Activated naive CD4-positive, alpha-beta T cell treated with anti-CD3 and anti-CD28 coated beads, Interleukin-2, amount 10 ng/mL, durations not matched to agents 7 days and 5 days (primary cell): ENCODE measurements at regions not wholly inside any gene's neighbourhood (a gene's known extent, or its start where the extent isn't known, plus 50 kb on each side); places are given as distances from the start of the nearest gene placed in this dataset.
"Not testable (repeated sequence)": the region's sequence is repeated elsewhere in the genome, so short reads cannot be mapped to it uniquely, and the experiment has no call there.

Experiments
- CTCF ChIA-PET: fragments of 350-600 bp; sonication (Branson Sonifier 250); formaldehyde crosslinking; loops from one replicate; lab custom pipeline; 2021; ENCODE audit warnings: antibody characterized with exemption; lab: Charles Lee
- DNase-seq: peaks from one replicate; pipeline ENCODE4 v3.0.0-alpha.2; 2020
- H3K27ac Mint-ChIP-seq: one replicate; pipeline ENCODE4 v1.8.0; 2021; ENCODE audit warnings: mild to moderate bottlenecking, moderate library complexity, mixed read lengths
- H3K27me3 Mint-ChIP-seq: one replicate; pipeline ENCODE4 v1.8.0; 2021; ENCODE audit warnings: mild to moderate bottlenecking, mixed read lengths
- H3K36me3 Mint-ChIP-seq: one replicate; pipeline ENCODE4 v1.8.0; 2021; ENCODE audit warnings: mixed read lengths
- H3K4me1 Mint-ChIP-seq: one replicate; pipeline ENCODE4 v1.8.0; 2021; ENCODE audit warnings: mixed read lengths
- H3K4me3 Mint-ChIP-seq: one replicate; pipeline ENCODE4 v1.8.0; 2021; ENCODE audit warnings: mild to moderate bottlenecking, moderate library complexity, mixed read lengths
- H3K9me3 Mint-ChIP-seq: one replicate; pipeline ENCODE4 v1.8.0; 2021; ENCODE audit warnings: mixed read lengths

DNA sequence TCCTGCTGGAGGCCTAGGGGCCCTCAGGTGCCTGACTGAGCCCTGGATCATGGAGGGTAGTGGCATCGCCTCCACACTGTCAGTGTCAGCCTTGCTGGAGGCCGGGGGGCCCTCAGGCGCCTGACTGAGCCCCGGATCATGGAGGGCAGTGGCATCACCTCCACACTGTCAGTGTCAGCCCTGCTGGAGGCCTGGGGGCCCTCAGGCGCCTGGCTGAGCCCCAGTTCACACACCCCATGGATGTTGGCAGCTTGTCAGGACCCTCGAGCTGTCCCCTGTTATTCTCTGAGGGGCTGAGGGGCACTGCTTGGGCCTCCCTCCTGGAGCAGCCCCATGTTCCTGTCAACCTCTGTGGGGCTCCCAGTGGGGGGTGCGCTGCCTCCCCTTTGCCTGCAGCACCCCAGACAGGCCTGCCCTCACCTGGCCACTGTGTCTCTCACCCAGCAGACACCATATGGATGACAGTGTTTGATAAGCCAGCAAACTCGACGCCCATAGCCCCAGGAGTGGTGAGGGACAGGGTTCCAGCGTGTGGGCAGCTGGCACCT, 197.6 kb downstream of the LIPI start:
- peaks cover 5% of the 10 kb centered on the region for H3K27me3 Mint-ChIP-seq
- no peaks in the 10 kb centered on the region for H3K4me1 Mint-ChIP-seq
- H3K36me3 Mint-ChIP-seq = no peaks in the 10 kb centered on the region
- no peak for DNase-seq
- CTCF ChIA-PET = no interaction called here
- H3K27ac Mint-ChIP-seq = no peak overlapping the region
- H3K4me3 Mint-ChIP-seq = no peak overlapping the region
- H3K9me3 Mint-ChIP-seq = no peaks in the 10 kb centered on the region

GRCh38 chr21:14012409-14012808, 198.3 kb downstream of the LIPI start:
- no peaks in the 10 kb centered on the region for H3K4me1 Mint-ChIP-seq
- H3K9me3 Mint-ChIP-seq = no peaks in the 10 kb centered on the region
- H3K4me3 Mint-ChIP-seq = no peak overlapping the region
- CTCF ChIA-PET = no interaction called here
- DNase-seq = no peak
- H3K27me3 Mint-ChIP-seq = peaks cover 5% of the 10 kb centered on the region
- no peak overlapping the region for H3K27ac Mint-ChIP-seq
- no peaks in the 10 kb centered on the region for H3K36me3 Mint-ChIP-seq

- H3K36me3 Mint-ChIP-seq, H3K4me1 Mint-ChIP-seq, H3K9me3 Mint-ChIP-seq, CTCF ChIA-PET, H3K27me3 Mint-ChIP-seq, DNase-seq, H3K27ac Mint-ChIP-seq, H3K4me3 Mint-ChIP-seq: not testable (repeated sequence)
Measured at GRCh38 chr21:14011751-14012150, 199.0 kb downstream of the LIPI start.

DNA sequence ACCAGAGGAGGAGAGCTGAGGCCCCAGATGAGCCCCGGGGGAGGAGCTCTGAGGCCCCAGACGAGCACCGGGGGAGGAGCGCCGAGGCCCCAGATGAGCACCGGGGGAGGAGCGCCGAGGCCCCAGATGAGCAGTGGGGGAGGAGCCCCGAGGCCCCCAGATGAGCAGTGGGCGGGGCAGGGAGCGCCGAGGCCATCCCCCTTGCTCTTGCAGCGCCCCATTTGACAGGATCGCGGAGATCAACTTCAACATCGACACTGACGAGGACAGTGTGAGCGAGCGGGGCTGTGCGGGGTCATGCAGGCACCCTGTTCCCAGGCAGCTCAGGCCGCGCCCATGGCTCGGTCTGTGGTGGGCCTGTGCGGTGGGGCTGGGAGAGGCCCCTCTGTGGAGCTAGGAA, 199.6 kb downstream of the LIPI start:
- H3K36me3 Mint-ChIP-seq, H3K4me1 Mint-ChIP-seq, CTCF ChIA-PET, H3K27ac Mint-ChIP-seq, H3K27me3 Mint-ChIP-seq, DNase-seq, H3K9me3 Mint-ChIP-seq, H3K4me3 Mint-ChIP-seq: not testable (repeated sequence)

GRCh38 chr21:14010729-14011128, 200.0 kb downstream of the LIPI start:
- no peaks in the 10 kb centered on the region for H3K36me3 Mint-ChIP-seq

GRCh38 chr21:14009990-14010389, 200.8 kb downstream of the LIPI start:
- H3K4me3 Mint-ChIP-seq, H3K9me3 Mint-ChIP-seq, DNase-seq, CTCF ChIA-PET, H3K27ac Mint-ChIP-seq, H3K27me3 Mint-ChIP-seq, H3K4me1 Mint-ChIP-seq, H3K36me3 Mint-ChIP-seq: not testable (repeated sequence)

More at GRCh38 chr21:14010729-14011128, 200.0 kb downstream of the LIPI start:
- no peaks in the 10 kb centered on the region for H3K4me1 Mint-ChIP-seq
- H3K9me3 Mint-ChIP-seq = no peaks in the 10 kb centered on the region
- no peak for DNase-seq
- H3K27ac Mint-ChIP-seq = no peak overlapping the region
- no peaks in the 10 kb centered on the region for H3K27me3 Mint-ChIP-seq
- no peak overlapping the region for H3K4me3 Mint-ChIP-seq
- CTCF ChIA-PET = no interaction called here

DNA sequence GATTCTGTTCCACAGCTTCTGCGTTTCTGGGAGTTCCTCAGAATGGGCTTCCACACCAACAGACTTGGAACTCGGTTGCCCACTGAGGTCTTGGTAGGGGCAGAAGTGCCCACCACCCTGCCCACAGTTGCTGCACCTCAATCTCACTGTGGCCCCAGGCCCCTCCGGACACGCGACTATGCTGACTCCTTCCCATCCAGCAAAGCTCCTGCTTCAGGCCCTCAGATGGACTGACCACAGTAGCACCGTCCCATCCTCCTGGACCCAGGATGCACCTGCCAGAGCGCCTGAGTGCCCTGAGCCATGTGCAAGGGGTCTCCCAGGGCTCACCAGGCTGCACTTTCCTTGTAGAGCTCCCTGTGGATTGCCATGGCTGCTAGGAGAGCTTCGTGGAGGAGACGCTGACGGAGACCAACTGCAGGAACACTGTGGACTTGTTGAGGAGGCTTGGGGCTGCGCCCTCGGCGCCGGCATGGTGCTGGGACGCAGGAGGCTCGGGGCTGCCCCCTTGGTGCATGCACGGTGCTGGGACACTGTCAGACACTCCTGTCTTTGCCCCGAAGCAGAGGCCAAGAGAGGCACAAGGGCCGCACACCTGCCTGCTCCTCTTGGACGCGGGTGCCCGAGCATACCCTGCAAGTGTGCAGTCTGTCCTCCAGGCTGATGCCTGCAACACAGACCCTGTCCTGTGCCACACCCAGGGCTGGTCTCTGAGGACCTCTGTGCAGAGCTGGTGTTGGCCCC, 201.3 kb downstream of the LIPI start:
- H3K36me3 Mint-ChIP-seq, H3K4me3 Mint-ChIP-seq, H3K27me3 Mint-ChIP-seq, H3K9me3 Mint-ChIP-seq, DNase-seq, H3K4me1 Mint-ChIP-seq, CTCF ChIA-PET, H3K27ac Mint-ChIP-seq: not testable (repeated sequence)

DNA sequence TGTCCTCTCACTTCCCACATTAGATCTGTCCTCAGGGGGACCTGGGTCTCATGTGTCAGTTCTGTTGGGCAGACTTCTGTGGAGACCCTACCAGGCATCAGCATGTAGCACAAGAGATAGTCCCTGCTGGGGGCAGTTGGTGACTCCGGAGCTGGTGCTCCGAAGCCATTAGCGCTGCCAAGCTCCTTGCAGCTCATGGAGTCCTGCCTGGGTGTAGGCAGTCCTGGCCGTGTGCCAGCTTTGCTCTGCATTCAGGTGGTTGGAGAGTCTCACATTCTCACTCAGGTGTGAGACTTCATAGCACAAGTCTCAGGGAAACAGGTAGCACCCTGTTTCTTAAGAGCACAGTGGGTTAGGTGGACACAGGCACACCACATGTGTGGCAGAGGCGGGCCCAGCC, 202.3 kb downstream of the LIPI start:
- H3K27me3 Mint-ChIP-seq, DNase-seq, CTCF ChIA-PET, H3K36me3 Mint-ChIP-seq, H3K9me3 Mint-ChIP-seq, H3K27ac Mint-ChIP-seq, H3K4me1 Mint-ChIP-seq, H3K4me3 Mint-ChIP-seq: not testable (repeated sequence)

GRCh38 chr21:14008006-14008405, 202.7 kb downstream of the LIPI start:
- H3K27me3 Mint-ChIP-seq, H3K4me3 Mint-ChIP-seq, H3K4me1 Mint-ChIP-seq, DNase-seq, CTCF ChIA-PET, H3K9me3 Mint-ChIP-seq, H3K36me3 Mint-ChIP-seq, H3K27ac Mint-ChIP-seq: not testable (repeated sequence)

DNA sequence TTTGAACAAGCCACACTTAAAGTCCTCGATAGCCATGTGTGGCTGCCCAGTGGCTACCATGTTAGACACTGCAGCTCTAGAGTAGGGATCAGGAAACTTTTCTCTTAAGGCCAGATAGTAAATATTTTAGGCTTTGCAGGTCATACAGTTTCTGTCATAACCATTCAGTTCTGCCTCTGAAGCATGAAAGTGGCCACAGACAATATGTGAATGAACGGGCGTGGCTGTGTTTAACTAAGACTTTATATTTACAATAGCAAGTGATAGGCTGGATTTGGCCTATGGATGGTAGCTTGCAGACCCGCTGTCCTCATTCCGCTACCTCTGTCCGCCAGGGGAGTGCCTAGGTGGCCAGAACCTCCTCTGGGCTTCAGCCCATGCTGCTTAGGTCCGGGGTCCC, 204.6 kb downstream of the LIPI start:
- H3K27me3 Mint-ChIP-seq, H3K36me3 Mint-ChIP-seq, CTCF ChIA-PET, H3K4me1 Mint-ChIP-seq, H3K27ac Mint-ChIP-seq, DNase-seq, H3K4me3 Mint-ChIP-seq, H3K9me3 Mint-ChIP-seq: not testable (repeated sequence)

DNA sequence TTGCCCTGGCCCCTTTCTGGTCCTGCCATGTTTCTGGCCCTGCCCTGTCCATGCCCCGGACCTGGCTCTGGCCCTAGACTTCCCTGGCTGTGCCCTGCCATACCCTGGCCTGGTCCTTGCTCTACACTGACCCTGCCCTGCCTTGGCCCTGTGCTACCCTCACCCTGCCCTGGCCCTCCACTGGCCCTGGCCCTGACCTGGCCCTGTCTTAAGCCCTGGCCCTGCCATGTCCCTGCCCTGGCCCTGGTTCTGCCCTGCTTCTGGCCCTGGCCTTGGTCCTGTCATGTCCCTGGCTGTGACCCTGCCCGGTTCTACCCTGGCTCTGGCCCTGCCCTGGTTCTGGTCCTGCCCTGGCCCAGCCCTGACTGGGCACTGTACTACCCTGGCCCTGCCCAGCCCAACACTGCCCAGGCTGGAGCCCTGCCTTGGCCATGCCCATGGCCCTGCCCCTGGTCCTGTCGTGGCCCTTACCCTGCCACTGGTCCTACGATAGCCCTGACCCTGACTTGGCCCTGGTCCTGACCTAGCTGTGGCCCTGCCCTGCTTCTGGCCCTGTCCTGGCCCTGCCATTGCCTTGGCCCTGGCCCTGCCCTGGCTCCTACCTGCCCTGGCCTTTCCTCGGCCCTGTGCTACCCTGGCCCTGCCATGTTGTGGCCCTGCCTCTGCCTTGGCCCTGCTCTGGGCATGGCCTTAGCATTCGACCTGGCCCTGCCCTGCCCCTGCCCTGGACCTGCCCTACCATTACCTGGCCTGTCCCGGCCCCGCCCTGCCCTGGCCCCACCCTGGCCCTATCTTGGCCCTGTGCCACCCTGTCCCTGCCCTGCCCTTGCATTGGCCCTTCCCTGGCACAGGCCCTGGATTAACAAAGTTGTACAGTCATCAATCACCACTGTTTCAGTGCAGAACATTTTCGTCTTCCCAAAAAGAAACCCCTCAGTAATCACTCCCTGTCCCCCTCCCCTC, 223.5 kb downstream of the LIPI start:
- CTCF ChIA-PET, H3K4me1 Mint-ChIP-seq, H3K27ac Mint-ChIP-seq, H3K36me3 Mint-ChIP-seq, H3K9me3 Mint-ChIP-seq, H3K27me3 Mint-ChIP-seq, DNase-seq, H3K4me3 Mint-ChIP-seq: not testable (repeated sequence)

DNA sequence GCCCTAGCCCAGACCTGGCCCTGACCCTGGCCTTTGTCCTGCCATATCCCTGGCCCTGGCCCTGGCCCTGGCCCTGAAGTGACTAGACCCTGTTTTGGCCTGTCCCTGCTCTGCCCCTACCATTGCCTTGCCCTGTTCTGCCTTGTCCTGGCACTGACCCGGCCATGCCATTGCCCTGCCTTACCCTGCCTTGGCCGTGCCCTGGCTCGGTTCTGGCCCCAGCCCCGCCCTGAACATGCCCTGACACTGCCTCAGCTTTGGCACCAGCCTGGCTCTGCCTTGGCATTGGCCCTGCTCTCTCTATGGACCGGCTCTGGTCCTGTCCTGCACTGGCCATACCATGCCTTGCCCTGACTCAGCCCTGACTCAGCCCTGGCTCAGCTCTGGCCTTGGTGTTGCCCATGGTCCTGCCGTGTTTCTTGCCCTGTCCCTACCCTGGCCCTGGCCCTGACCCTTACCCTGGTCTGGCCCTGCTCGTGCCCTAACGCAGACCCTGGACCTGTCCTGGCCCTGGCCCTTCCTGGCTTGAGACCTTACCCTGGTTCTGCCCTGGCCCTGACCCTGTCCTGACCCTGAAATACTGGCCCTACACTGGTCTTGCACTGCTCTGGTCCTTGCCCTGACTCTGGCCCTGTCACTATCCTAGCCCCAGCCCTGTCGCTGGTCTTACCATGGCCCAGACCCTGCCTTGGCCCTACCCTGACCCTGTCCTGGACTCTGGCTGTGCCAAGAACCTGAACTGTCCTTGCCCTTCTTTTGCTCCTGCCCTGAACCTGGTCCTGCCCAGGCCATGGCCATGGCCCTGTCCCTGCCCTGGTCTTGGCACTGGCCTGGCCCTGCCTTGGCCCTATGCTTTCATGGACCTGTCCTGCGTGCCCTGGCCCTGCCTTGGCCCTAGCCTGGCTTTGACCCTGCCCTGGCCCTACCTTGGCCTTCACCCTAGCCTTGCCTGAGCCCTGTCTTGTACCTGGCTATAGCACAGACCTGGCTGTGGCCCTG, 224.6 kb downstream of the LIPI start:
- H3K4me1 Mint-ChIP-seq, H3K27me3 Mint-ChIP-seq, H3K4me3 Mint-ChIP-seq, H3K36me3 Mint-ChIP-seq, H3K27ac Mint-ChIP-seq, DNase-seq, CTCF ChIA-PET, H3K9me3 Mint-ChIP-seq: not testable (repeated sequence)

DNA sequence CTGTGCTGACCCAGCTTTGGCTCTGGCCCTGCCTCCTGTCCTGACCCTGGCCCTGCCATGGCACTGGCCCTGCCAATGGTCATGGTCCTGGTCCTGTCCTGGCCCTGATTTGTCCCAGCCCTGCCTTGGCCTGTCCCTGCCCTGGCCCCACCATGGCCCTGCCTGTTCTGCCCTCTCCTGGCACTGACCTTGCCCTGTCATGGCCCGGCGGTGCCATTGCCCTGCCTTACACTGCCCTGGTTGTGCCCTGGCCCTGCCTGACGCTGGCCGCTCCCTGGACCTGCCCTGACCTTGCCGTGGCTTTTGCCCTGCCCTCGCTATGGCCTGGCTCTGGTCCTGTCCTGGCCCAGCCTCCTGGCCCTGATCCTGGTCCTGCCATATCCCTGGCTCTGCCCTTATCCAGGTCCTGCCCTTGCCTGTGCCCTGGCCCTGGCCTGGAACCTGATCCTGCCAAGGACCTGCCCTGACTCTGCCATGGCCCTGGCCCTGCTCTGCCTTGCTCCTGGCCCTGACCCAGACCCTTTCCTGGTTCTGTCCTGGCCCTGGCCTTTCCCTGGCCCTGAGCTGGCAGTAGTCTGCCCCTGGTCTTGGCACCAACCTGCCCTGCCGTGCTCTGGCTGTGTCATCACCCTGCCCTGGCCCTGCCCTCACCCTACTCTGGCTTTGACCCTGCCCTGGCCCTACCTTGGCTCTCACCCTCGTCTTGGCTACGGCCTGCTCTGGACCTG, 225.5 kb downstream of the LIPI start:
- H3K4me3 Mint-ChIP-seq, H3K36me3 Mint-ChIP-seq, H3K9me3 Mint-ChIP-seq, H3K4me1 Mint-ChIP-seq, CTCF ChIA-PET, H3K27me3 Mint-ChIP-seq, H3K27ac Mint-ChIP-seq, DNase-seq: not testable (repeated sequence)
